ENCODE measurements at regions not wholly inside any gene's neighbourhood (a gene's known extent, or its start where the extent isn't known, plus 50 kb on each side); places are given as distances from the start of the nearest gene placed in this dataset.

- no peak for DNase-seq (ENCODE audit: low spot score, unreplicated experiment)
- Mint-ChIP-seq H3K27ac (no peak overlapping the region), H3K9me3 (ENCODE audit: low read depth) (no peaks in the 10 kb centered on the region), H3K27me3 (peaks cover 11% of the 10 kb centered on the region), H3K4me3 (ENCODE audit: low read depth) (no peak overlapping the region), H3K4me1 (ENCODE audit: low read depth) (no peaks in the 10 kb centered on the region), H3K36me3 (ENCODE audit: insufficient read depth) (no peaks in the 10 kb centered on the region)
- TF ChIP-seq, protein P1, sequence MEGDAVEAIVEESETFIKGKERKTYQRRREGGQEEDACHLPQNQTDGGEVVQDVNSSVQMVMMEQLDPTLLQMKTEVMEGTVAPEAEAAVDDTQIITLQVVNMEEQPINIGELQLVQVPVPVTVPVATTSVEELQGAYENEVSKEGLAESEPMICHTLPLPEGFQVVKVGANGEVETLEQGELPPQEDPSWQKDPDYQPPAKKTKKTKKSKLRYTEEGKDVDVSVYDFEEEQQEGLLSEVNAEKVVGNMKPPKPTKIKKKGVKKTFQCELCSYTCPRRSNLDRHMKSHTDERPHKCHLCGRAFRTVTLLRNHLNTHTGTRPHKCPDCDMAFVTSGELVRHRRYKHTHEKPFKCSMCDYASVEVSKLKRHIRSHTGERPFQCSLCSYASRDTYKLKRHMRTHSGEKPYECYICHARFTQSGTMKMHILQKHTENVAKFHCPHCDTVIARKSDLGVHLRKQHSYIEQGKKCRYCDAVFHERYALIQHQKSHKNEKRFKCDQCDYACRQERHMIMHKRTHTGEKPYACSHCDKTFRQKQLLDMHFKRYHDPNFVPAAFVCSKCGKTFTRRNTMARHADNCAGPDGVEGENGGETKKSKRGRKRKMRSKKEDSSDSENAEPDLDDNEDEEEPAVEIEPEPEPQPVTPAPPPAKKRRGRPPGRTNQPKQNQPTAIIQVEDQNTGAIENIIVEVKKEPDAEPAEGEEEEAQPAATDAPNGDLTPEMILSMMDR (IDR thresholded peaks at IDR 0.05; ENCODE audit: unreplicated experiment), result no peak
These were observed 187.6 kb downstream of the SCP2D1 start for GRCh38 chr20:19001177-19001576.

GRCh38 chr20:19003366-19004336, 190.1 kb downstream of the SCP2D1 start:
- no peaks in the 10 kb centered on the region for H3K4me1 Mint-ChIP-seq (ENCODE audit: low read depth)
- no peak overlapping the region for H3K4me3 Mint-ChIP-seq (ENCODE audit: low read depth)
- no peak for DNase-seq (ENCODE audit: low spot score, unreplicated experiment)
- TF ChIP-seq, protein P1 (IDR thresholded peaks at IDR 0.05; ENCODE audit: unreplicated experiment), result no peak
- H3K27me3 Mint-ChIP-seq, result peaks cover 16% of the 10 kb centered on the region
- no peak overlapping the region for H3K27ac Mint-ChIP-seq
- H3K36me3 Mint-ChIP-seq (ENCODE audit: insufficient read depth), result no peaks in the 10 kb centered on the region
- no peaks in the 10 kb centered on the region for H3K9me3 Mint-ChIP-seq (ENCODE audit: low read depth)

DNA sequence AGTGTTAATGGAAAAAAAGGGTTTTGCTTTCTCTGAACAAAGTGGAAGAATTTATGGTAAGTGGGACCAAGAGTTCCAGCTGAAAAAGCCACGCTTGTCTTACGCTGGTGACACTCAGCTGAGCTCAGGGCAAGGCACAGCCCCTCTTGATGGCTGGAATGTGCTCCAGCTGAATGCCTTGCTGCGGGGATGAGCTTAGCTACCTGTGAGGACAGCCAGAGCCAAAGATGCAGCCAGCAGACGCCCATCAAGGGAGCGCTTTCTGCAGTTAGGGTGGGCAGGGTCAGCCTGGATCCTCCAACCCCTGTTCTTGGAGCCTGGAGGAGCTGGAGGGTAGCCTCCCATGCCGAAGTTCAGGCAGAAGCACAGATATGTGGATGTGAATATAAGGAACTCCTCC, 191.4 kb downstream of the SCP2D1 start:
- Mint-ChIP-seq H3K9me3 (ENCODE audit: low read depth) (no peaks in the 10 kb centered on the region), H3K36me3 (ENCODE audit: insufficient read depth) (no peaks in the 10 kb centered on the region), H3K27ac (no peak overlapping the region), H3K27me3 (peaks cover 16% of the 10 kb centered on the region), H3K4me3 (ENCODE audit: low read depth) (no peak overlapping the region), H3K4me1 (ENCODE audit: low read depth) (no peaks in the 10 kb centered on the region)
- TF ChIP-seq, protein P1 (IDR thresholded peaks at IDR 0.05; ENCODE audit: unreplicated experiment), result no peak
- DNase-seq (ENCODE audit: low spot score, unreplicated experiment), result no peak

GRCh38 chr20:19008497-19008896, 194.9 kb downstream of the SCP2D1 start:
- DNase-seq (ENCODE audit: low spot score, unreplicated experiment), result no peak
- H3K36me3 Mint-ChIP-seq (ENCODE audit: insufficient read depth), result no peaks in the 10 kb centered on the region
- H3K4me1 Mint-ChIP-seq (ENCODE audit: low read depth), result no peaks in the 10 kb centered on the region
- no peak overlapping the region for H3K27ac Mint-ChIP-seq
- peaks cover 19% of the 10 kb centered on the region for H3K27me3 Mint-ChIP-seq
- TF ChIP-seq, protein P1 (IDR thresholded peaks at IDR 0.05; ENCODE audit: unreplicated experiment), result no peak
- H3K9me3 Mint-ChIP-seq (ENCODE audit: low read depth), result no peaks in the 10 kb centered on the region
- H3K4me3 Mint-ChIP-seq (ENCODE audit: low read depth), result no peak overlapping the region

DNA sequence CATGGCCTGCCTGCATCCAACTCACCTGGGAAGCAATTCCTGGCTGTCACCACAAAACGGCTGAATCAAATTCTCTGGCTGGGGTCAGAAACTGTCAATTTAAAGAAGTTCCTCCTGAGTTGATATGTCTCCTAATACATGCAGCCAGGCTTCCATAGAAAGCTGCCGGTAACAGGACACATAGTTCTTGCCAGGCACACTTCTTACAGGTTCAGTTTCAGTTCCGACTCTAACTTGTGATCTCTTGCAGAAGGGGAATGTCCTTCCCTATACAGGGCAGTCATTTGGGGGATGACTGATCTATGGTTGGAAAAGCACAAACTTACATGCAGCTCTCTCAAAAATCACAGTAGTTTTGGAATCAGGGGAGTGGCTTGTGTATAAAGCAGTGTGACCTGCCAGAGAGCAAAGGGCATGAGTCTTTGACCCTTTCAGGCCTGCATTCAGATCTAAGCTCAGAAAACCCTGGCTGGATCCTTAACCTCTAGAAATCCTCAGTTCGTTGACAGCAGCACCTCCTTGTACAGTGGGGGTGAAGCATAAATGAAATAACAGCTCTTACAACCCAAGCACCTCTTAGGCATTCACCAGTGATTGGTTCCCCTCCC, 195.6 kb downstream of the SCP2D1 start:
- TF ChIP-seq, protein P1 (IDR thresholded peaks at IDR 0.05; ENCODE audit: unreplicated experiment), result no peak
- Mint-ChIP-seq H3K27me3 (peaks cover 18% of the 10 kb centered on the region), H3K9me3 (ENCODE audit: low read depth) (no peaks in the 10 kb centered on the region), H3K27ac (no peak overlapping the region), H3K4me3 (ENCODE audit: low read depth) (no peak overlapping the region), H3K36me3 (ENCODE audit: insufficient read depth) (no peaks in the 10 kb centered on the region), H3K4me1 (ENCODE audit: low read depth) (no peaks in the 10 kb centered on the region)
- DNase-seq (ENCODE audit: low spot score, unreplicated experiment), result no peak

Measured in progenitor cell of endocrine pancreas (in vitro differentiated cells).